HEK293 (cell line): ENCODE measurements at regions not wholly inside any gene's neighbourhood (a gene's known extent, or its start where the extent isn't known, plus 50 kb on each side); places are given as distances from the start of the nearest gene placed in this dataset.

Experiments used
- CTCF ChIA-PET: fragments of 350-600 bp; formaldehyde crosslinking; extraction: SDS; loops from one replicate; lab custom pipeline; 2021; ENCODE audit warnings: antibody characterized with exemption; lab: Yijun Ruan, JAX
- POLR2A ChIA-PET: fragments of 300-600 bp; formaldehyde crosslinking; extraction: SDS; loops from one replicate; lab custom pipeline; 2020; ENCODE audit warnings: antibody characterized with exemption, inconsistent platforms; lab: Yijun Ruan, JAX
- H3K27ac ChIP-seq: fragments of 200-500 bp; sonication (Bioruptor generic); 2 replicates; pipeline ENCODE4 v1.5.1; 2014; ENCODE audit warnings: low read depth, low read length, control low read depth, inconsistent platforms; ENCODE audit errors: extremely low read depth
- H3K36me3 ChIP-seq, 2 experiments: fragments of 200-500 bp in 1 of 2; sonication (Bioruptor generic) in 1 of 2; 1 replicate in 1 of 2; 2 replicates in 1 of 2; pipeline ENCODE4 v1.5.1; 2014 to 2017; ENCODE audit warnings: inconsistent platforms in 2 of 2, low read length in 2 of 2; ENCODE audit not compliant: control insufficient read depth in 2 of 2, insufficient read depth in 1 of 2
- H3K4me1 ChIP-seq: fragments of 200-500 bp; sonication (Bioruptor generic); 2 replicates; pipeline ENCODE4 v1.5.1; 2014; ENCODE audit warnings: mild to moderate bottlenecking, low read length, inconsistent platforms; ENCODE audit not compliant: control insufficient read depth, insufficient read depth
- H3K4me3 ChIP-seq: 2 replicates; pipeline ENCODE4 v1.5.1; 2011; ENCODE audit warnings: low read depth, mild to moderate bottlenecking, control low read depth, low read length, moderate library complexity
- H3K9me3 ChIP-seq: fragments of 200-500 bp; sonication (Bioruptor generic); 2 replicates; pipeline ENCODE4 v1.5.1; 2014; ENCODE audit warnings: low read depth, low read length, inconsistent platforms; ENCODE audit not compliant: control insufficient read depth, insufficient read depth
- PRDM2 ChIP-seq: fragments of 450-650 bp; formaldehyde crosslinking; IDR thresholded peaks from 2 replicates; pipeline ENCODE4 v1.5.1; 2016; ENCODE audit warnings: missing biosample characterization, missing genetic modification characterization, borderline replicate concordance
- SCRT1 ChIP-seq: fragments of 450-650 bp; formaldehyde crosslinking; IDR thresholded peaks from 2 replicates; pipeline ENCODE4 v1.5.1; 2016; ENCODE audit warnings: missing biosample characterization, missing genetic modification characterization, borderline replicate concordance
- YY1 ChIP-seq: fragments of 450-650 bp; formaldehyde crosslinking; IDR thresholded peaks from 2 replicates; pipeline ENCODE4 v1.5.1; 2018; ENCODE audit warnings: missing biosample characterization, missing genetic modification characterization
- ZNF146 ChIP-seq: fragments of 450-650 bp; formaldehyde crosslinking; IDR thresholded peaks from 2 replicates; pipeline ENCODE4 v1.5.1; 2016; ENCODE audit warnings: missing biosample characterization, missing genetic modification characterization
- ZNF169 ChIP-seq: fragments of 450-650 bp; formaldehyde crosslinking; IDR thresholded peaks from 2 replicates; pipeline ENCODE4 v1.5.1; 2016; ENCODE audit warnings: missing biosample characterization, missing genetic modification characterization
- ZNF223 ChIP-seq: fragments of 450-650 bp; formaldehyde crosslinking; IDR thresholded peaks from 2 replicates; pipeline ENCODE4 v1.5.1; 2016; ENCODE audit warnings: missing biosample characterization, missing genetic modification characterization
- ZNF292 ChIP-seq: fragments of 450-650 bp; formaldehyde crosslinking; IDR thresholded peaks from 2 replicates; pipeline ENCODE4 v1.5.1; 2016; ENCODE audit warnings: low read depth, missing biosample characterization, missing genetic modification characterization, borderline replicate concordance
- ZNF324 ChIP-seq: fragments of 450-650 bp; formaldehyde crosslinking; IDR thresholded peaks from 2 replicates; pipeline ENCODE4 v1.5.1; 2016; ENCODE audit warnings: missing biosample characterization, missing genetic modification characterization
- ZNF394 ChIP-seq: fragments of 450-650 bp; formaldehyde crosslinking; IDR thresholded peaks from 2 replicates; pipeline ENCODE4 v1.5.1; 2016; ENCODE audit warnings: missing biosample characterization, missing genetic modification characterization, mild to moderate bottlenecking, moderate library complexity, borderline replicate concordance
- ZNF530 ChIP-seq: fragments of 450-650 bp; formaldehyde crosslinking; IDR thresholded peaks from 2 replicates; pipeline ENCODE4 v1.5.1; 2016; ENCODE audit warnings: low read depth, missing biosample characterization, missing genetic modification characterization
- ZNF544 ChIP-seq: fragments of 450-650 bp; formaldehyde crosslinking; IDR thresholded peaks from 2 replicates; pipeline ENCODE4 v1.5.0; 2017; ENCODE audit warnings: missing biosample characterization, missing genetic modification characterization
- ZNF585B ChIP-seq: fragments of 450-650 bp; formaldehyde crosslinking; IDR thresholded peaks from 2 replicates; pipeline ENCODE4 v1.5.1; 2016; ENCODE audit warnings: missing biosample characterization, missing genetic modification characterization
- ZNF654 ChIP-seq: fragments of 450-650 bp; formaldehyde crosslinking; IDR thresholded peaks from 2 replicates; pipeline ENCODE4 v1.5.1; 2016; ENCODE audit warnings: low read depth, missing biosample characterization, missing genetic modification characterization
- ZNF785 ChIP-seq: fragments of 450-650 bp; formaldehyde crosslinking; IDR thresholded peaks from 2 replicates; pipeline ENCODE4 v1.5.1; 2016; ENCODE audit warnings: missing biosample characterization, missing genetic modification characterization
- ZSCAN23 ChIP-seq: fragments of 450-650 bp; formaldehyde crosslinking; IDR thresholded peaks from 2 replicates; pipeline ENCODE4 v1.5.1; 2016; ENCODE audit warnings: missing biosample characterization, missing genetic modification characterization
- TF ChIP-seq, protein P1 (sequence below): fragments of 450-650 bp; formaldehyde crosslinking; IDR thresholded peaks from 2 replicates; pipeline ENCODE4 v1.5.1; 2016; ENCODE audit warnings: missing biosample characterization, missing genetic modification characterization
- TF ChIP-seq, protein P2 (sequence below): fragments of 450-650 bp; formaldehyde crosslinking; IDR thresholded peaks from 2 replicates; pipeline ENCODE4 v1.5.1; 2016; ENCODE audit warnings: missing biosample characterization, missing genetic modification characterization
- TF ChIP-seq, protein P3 (sequence below): fragments of 450-650 bp; formaldehyde crosslinking; IDR thresholded peaks from 2 replicates; pipeline ENCODE4 v1.5.1; 2016; ENCODE audit warnings: missing biosample characterization, missing genetic modification characterization
- TF ChIP-seq, protein P4 (sequence below): fragments of 450-650 bp; formaldehyde crosslinking; IDR thresholded peaks from 2 replicates; pipeline ENCODE4 v1.5.1; 2016; ENCODE audit warnings: missing biosample characterization, missing genetic modification characterization

DNA sequence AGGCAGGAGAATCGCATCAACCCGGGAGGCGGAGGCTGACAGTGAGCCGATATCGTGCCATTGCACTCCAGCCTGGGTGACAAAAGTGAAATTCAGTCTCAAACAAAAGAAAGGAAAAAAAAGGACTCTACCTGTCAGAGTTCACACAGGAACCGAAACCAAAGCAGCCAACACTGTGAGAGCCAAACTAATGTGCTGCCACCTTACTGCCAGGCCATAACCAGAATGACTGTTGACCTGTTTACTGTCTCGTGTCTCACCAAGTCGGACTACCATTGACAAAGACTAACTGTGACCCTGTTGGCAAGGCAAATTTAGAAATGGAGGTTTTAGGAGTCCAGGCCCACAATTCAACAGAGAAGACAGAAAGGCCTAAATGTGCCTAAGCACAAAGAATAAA is 112.4 kb downstream of the ANXA2R start:
- CTCF ChIA-PET = interaction anchor here (0.6 to 1.7 kb wide), 5 partner anchors 11 to 182 kb away, joined by 3 to 6 read pairs (median 3); no protein-coding TSS in a partner anchor
- H3K27ac ChIP-seq = no peak overlapping the region
- no peaks in the 10 kb centered on the region for H3K36me3 ChIP-seq
- no peaks in the 10 kb centered on the region for H3K4me1 ChIP-seq
- POLR2A ChIA-PET = no interaction called here
- no peak overlapping the region for H3K4me3 ChIP-seq
- TF ChIP-seq ZNF585B = no peak
- TF ChIP-seq ZNF223 (tag by site-specific recombination) = no peak
- TF ChIP-seq, protein P1, sequence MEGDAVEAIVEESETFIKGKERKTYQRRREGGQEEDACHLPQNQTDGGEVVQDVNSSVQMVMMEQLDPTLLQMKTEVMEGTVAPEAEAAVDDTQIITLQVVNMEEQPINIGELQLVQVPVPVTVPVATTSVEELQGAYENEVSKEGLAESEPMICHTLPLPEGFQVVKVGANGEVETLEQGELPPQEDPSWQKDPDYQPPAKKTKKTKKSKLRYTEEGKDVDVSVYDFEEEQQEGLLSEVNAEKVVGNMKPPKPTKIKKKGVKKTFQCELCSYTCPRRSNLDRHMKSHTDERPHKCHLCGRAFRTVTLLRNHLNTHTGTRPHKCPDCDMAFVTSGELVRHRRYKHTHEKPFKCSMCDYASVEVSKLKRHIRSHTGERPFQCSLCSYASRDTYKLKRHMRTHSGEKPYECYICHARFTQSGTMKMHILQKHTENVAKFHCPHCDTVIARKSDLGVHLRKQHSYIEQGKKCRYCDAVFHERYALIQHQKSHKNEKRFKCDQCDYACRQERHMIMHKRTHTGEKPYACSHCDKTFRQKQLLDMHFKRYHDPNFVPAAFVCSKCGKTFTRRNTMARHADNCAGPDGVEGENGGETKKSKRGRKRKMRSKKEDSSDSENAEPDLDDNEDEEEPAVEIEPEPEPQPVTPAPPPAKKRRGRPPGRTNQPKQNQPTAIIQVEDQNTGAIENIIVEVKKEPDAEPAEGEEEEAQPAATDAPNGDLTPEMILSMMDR (tag by site-specific recombination) = no peak
- no peak for TF ChIP-seq YY1 (tag by site-specific recombination)
- TF ChIP-seq SCRT1 (tag by site-specific recombination) = no peak
- no peak for TF ChIP-seq ZNF785 (tag by site-specific recombination)
- no peak for TF ChIP-seq ZNF530 (tag by site-specific recombination)
- no peak for TF ChIP-seq ZNF544 (tag by site-specific recombination)
- no peak for TF ChIP-seq ZNF169 (tag by site-specific recombination)
- TF ChIP-seq, all 188 proteins: peak for 0
- H3K9me3 ChIP-seq = no peaks in the 10 kb centered on the region

DNA sequence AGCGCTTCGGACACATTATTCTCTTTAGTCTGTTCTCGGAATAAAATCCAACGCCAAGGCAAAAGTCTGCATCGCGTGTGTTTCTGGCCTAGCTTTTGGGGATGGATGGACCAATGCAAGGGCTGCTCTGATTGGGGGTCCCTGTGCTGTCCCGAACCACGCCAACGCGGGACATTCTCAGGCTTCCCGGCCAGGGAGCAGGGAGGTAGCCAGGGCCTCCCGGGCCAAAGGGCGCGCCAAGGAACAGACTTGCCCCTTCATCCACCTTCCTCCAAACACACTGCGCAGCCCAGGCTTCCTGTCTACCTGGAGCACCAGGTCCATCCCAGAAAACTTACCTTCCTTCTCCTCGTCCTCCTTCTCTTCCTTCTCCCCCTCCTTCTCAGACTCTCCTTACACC is 113.0 kb upstream of the SELENOP start:
- no peaks in the 10 kb centered on the region for H3K36me3 ChIP-seq
- no peaks in the 10 kb centered on the region for H3K9me3 ChIP-seq
- ChIA-PET CTCF (no interaction called here), POLR2A (no interaction called here)
- no peak overlapping the region for H3K4me3 ChIP-seq
- H3K4me1 ChIP-seq = no peaks in the 10 kb centered on the region
- H3K27ac ChIP-seq = no peak overlapping the region
- TF ChIP-seq, protein P2, sequence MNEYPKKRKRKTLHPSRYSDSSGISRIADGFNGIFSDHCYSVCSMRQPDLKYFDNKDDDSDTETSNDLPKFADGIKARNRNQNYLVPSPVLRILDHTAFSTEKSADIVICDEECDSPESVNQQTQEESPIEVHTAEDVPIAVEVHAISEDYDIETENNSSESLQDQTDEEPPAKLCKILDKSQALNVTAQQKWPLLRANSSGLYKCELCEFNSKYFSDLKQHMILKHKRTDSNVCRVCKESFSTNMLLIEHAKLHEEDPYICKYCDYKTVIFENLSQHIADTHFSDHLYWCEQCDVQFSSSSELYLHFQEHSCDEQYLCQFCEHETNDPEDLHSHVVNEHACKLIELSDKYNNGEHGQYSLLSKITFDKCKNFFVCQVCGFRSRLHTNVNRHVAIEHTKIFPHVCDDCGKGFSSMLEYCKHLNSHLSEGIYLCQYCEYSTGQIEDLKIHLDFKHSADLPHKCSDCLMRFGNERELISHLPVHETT (tag by site-specific recombination) = no peak
- TF ChIP-seq, protein P3, sequence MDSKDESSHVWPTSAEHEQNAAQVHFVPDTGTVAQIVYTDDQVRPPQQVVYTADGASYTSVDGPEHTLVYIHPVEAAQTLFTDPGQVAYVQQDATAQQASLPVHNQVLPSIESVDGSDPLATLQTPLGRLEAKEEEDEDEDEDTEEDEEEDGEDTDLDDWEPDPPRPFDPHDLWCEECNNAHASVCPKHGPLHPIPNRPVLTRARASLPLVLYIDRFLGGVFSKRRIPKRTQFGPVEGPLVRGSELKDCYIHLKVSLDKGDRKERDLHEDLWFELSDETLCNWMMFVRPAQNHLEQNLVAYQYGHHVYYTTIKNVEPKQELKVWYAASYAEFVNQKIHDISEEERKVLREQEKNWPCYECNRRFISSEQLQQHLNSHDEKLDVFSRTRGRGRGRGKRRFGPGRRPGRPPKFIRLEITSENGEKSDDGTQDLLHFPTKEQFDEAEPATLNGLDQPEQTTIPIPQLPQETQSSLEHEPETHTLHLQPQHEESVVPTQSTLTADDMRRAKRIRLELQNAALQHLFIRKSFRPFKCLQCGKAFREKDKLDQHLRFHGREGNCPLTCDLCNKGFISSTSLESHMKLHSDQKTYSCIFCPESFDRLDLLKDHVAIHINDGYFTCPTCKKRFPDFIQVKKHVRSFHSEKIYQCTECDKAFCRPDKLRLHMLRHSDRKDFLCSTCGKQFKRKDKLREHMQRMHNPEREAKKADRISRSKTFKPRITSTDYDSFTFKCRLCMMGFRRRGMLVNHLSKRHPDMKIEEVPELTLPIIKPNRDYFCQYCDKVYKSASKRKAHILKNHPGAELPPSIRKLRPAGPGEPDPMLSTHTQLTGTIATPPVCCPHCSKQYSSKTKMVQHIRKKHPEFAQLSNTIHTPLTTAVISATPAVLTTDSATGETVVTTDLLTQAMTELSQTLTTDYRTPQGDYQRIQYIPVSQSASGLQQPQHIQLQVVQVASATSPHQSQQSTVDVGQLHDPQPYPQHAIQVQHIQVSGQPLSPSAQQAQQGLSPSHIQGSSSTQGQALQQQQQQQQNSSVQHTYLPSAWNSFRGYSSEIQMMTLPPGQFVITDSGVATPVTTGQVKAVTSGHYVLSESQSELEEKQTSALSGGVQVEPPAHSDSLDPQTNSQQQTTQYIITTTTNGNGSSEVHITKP (tag by site-specific recombination) = no peak
- TF ChIP-seq ZNF146 (tag by site-specific recombination) (no peak), ZNF394 (no peak), ZNF324 (tag by site-specific recombination) (no peak), ZSCAN23 (tag by site-specific recombination) (no peak), ZNF292 (tag by site-specific recombination) (no peak), PRDM2 (tag by site-specific recombination) (no peak), ZNF654 (tag by site-specific recombination) (no peak)
- TF ChIP-seq, protein P4, sequence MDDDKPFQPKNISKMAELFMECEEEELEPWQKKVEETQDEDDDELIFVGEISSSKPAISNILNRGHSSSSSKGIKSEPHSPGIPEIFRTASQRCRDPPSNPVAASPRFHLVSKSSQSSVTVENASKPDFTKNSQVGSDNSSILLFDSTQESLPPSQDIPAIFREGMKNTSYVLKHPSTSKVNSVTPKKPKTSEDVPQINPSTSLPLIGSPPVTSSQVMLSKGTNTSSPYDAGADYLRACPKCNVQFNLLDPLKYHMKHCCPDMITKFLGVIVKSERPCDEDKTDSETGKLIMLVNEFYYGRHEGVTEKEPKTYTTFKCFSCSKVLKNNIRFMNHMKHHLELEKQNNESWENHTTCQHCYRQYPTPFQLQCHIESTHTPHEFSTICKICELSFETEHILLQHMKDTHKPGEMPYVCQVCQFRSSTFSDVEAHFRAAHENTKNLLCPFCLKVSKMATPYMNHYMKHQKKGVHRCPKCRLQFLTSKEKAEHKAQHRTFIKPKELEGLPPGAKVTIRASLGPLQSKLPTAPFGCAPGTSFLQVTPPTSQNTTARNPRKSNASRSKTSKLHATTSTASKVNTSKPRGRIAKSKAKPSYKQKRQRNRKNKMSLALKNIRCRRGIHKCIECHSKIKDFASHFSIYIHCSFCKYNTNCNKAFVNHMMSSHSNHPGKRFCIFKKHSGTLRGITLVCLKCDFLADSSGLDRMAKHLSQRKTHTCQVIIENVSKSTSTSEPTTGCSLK (tag by site-specific recombination) = no peak
